GM19452 (cell line): ENCODE measurements at regions not wholly inside any gene's neighbourhood (a gene's known extent, or its start where the extent isn't known, plus 50 kb on each side); places are given as distances from the start of the nearest gene placed in this dataset.
"Not testable (repeated sequence)": the region's sequence is repeated elsewhere in the genome, so short reads cannot be mapped to it uniquely, and the experiment has no call there.

Experiments
- ATAC-seq: cut with Tn5 transposase; IDR thresholded peaks from one replicate; pipeline ENCODE4 v1.9.1; 2021; ENCODE audit not compliant: unreplicated experiment

DNA sequence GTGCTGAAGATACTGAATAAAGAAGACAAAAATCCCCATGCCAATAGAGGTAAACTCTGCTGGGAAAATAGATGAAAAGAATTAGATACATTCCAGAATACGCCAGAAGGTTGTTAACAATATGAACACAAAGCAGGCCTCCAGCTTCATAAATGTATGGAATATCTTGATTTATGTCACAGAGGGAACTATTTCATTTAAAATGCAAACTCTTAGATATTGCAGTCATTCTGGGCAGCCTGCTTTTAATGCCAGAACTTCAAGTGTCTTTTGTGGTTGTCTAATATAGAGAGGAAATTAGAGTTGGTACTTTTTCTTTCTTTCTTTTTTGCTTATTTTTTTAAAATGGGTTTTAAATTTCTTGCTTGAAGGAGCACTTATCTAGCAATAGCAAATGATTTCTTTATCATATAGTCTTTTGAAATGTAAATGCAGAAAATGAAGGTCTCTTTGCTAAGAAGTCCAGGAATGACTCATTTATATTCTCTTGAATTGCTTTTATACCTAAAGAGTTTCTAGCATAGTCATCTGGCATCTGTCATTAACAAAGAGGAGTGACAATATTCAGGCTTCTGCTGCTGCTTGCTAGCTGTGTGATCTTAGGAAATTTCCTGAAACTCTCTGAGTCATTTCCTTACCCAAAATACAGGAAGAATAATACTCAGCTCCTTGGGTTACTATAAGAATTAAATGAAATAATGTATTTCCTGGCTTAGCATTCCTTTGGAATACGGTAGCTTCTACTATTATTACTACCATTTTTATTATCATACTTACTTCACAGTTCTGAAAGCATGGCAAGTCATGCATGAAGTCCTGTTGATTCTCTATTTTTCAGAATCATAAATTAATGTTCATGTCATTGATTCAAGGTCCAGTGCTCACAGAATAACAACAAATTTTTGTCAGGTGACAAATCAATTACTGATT is 527.6 kb downstream of the DIPK2A start:
- no peak for ATAC-seq

DNA sequence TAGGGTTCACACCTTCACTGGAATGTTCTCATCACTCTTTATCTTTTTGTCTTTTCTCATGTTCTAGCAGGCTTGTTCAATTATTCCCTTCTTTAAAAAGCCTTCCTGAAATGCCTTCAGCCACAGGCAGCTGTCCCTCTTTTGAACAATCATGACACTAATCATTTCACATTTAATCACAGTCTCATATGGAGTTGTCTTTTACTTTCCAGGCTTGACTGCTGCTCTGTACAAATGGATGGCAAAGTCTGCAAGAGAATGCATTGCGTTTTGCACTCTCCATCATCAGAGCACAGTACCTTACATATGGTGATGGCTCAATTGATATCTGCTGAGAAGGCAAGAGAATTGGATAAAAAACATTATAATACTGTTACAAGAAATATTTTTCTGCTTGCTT is 529.8 kb downstream of the DIPK2A start:
- ATAC-seq = no peak

DNA sequence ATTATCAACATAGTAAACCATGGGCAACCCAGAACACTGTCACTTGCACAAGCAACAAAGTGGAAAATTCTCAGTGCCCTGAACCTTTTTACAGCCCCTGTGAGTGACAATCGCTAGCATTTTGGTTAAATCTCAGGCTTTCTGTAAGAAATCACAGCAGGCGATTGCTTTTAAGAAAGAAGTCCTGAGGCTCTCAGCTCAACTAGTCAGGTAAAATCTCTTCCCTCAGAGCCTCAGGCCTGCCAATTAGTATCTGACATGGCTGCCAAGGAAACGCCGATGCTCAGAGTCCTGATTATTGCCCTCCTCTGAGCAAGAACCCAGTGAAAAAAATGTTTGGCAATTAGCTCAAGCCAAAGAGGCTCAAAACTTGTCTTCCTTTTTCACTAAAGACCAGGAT is 530.8 kb downstream of the DIPK2A start:
- ATAC-seq = no peak

GRCh38 chr3:144506375-144506774 is 534.8 kb downstream of the DIPK2A start:
- not testable (repeated sequence) for ATAC-seq

GRCh38 chr3:144511346-144511745 is 539.7 kb downstream of the DIPK2A start:
- ATAC-seq = no peak

DNA sequence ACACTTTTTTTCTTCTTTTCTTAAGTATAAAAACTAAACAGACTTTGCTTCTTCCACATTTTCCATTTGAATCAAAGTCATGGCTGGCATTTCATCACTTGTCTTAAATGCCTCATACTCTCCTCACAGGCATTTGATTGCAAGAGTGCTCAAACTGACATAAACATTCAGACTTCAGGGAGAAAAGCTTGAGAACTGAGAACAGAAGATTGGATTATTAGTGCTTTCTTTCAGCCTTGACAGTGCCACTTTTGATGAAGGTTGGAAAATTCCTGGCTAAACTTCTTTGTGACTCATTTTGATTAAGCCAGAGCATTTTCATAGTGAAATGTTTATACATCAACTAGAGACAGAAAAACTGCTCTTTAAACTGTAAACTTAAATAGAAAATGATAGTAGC is 544.4 kb downstream of the DIPK2A start:
- no peak for ATAC-seq

DNA sequence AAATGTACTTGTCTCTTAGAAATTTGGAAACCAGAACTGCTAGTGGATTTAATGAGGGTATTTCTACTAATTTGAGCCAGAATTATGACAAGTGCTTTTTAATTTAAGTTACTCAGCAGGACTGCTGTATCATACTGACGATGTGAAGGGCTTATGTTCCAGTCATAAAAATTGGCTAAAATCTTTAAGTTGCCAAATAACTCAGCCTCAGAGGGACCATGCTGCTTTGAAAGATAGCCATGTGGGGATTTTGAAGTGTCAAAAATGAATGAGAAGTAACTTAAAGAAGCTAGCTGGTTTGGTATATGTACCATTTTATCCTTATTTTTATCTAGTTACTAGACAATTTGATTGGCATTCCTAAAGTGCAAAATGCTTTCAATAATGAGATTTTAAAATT is 545.0 kb downstream of the DIPK2A start:
- no peak for ATAC-seq

DNA sequence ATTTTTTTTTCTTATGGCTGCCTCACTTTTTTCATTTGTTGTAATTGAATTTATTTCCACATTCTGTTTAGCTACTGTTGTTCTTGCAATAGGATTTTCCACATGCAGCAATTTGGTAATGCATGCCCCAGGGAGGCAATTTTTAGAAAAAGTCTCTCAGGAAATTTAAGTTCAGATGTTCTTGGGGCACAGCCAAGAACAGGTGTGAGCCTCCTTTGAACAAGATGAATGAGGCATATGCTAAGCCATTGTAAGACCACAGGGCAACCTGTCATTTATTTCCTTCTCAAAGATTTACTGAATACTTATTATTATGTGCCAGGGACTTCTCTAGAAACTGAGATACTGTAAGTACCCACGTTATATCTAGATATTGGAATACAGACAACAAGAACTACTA is 549.5 kb downstream of the DIPK2A start:
- no peak for ATAC-seq

DNA sequence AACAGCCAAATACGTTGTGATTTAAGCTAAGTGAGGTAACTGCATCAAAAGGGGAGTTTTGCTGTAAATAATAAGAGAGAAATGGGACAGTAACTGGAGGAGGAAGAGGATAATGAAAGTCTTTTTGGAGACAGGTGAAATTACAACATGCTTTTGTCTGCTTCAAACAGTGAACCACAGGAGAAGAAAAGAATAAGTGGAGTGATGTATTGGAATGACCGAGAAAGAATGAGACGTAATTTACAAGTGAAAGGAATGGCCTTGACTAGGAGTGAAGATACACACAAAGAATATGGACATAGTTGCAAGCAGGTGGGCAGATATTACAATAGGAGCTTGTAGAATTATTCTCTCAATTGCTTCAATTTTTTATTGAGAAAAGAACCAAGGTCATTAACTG is 550.8 kb downstream of the DIPK2A start:
- ATAC-seq = no peak

- ATAC-seq = no peak
Observed at GRCh38 chr3:144523396-144523795, 551.8 kb downstream of the DIPK2A start.

DNA sequence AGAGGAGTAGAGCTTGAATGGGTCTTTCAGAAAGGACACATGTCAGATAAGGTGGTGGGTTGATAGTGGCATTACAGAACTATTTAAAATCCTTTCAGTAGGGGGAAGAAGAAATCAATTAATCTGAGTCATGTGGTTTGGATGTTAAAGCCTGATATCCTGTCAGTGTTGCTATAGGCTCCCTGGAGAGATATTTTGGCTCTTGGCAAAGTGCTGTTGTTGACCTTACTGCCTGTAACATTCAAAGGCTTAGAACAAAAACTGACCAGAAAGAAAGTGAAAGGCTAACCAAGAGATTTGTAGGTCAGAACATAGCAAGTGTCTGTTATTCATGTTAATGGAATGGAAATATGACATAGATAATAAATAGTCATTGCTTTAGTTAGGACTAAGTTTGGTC is 552.9 kb downstream of the DIPK2A start:
- no peak for ATAC-seq

DNA sequence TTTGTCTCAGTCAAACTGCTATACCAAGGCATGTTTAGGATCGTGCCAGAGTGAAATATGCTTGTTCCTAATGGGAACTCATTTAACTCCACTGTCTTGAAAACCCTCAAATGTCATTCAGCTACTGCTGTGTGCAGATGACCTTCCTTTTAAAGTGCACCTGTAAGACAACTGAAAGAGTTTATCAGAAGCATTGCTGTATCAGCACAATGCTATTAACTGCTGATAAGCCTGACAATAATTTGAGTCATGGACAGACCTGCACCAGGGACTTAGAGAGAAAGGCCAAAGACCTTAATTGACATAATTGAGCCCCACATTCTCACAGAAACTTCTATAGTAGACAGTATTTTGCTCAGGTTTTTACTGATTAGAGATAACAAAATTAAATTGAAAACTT is 557.9 kb downstream of the DIPK2A start:
- ATAC-seq = no peak

DNA sequence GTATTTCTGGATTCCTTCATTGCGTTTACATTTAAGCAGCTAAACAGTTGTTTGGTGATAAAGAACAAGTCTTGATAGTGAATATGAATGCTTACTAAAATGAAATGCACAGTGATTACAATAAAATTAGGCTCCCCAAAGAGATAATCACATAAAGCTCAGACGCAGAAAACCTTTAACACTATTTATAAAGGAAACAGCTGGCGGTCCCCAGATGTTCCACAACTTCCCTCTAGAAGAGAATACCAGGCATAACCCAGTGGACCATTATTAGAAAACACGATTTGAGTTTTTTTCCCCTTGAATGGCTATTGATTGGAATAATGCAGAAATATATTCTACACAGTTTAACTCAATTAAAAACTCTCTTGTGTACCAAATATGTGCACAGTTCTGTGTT is 573.2 kb downstream of the DIPK2A start:
- no peak for ATAC-seq

- ATAC-seq = no peak
Observed at GRCh38 chr3:144546539-144546938, 574.9 kb downstream of the DIPK2A start.

GRCh38 chr3:144548346-144548745 is 576.7 kb downstream of the DIPK2A start:
- ATAC-seq = no peak

GRCh38 chr3:144549166-144549565 is 577.5 kb downstream of the DIPK2A start:
- ATAC-seq = no peak

- no peak for ATAC-seq
Observed at GRCh38 chr3:144552346-144553057, 580.9 kb downstream of the DIPK2A start.

DNA sequence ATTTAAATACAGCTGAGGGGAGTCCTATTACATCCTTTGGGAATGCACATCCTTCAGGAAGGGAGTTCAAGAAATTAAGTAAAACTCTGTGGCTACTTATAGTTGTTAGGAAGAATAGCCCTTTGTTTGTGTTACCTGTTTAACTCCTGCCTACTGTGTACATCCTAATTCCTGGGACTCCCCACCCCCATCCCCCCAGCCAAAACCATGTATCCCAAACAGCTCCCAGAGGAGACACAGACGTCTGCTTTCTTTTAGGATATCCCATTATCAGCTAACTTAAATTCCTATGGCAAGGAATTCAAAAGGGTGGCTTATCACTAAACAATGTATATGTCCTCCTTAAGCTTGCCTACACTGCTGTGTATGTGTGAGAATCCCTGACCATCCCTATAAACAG is 581.7 kb downstream of the DIPK2A start:
- ATAC-seq = no peak

DNA sequence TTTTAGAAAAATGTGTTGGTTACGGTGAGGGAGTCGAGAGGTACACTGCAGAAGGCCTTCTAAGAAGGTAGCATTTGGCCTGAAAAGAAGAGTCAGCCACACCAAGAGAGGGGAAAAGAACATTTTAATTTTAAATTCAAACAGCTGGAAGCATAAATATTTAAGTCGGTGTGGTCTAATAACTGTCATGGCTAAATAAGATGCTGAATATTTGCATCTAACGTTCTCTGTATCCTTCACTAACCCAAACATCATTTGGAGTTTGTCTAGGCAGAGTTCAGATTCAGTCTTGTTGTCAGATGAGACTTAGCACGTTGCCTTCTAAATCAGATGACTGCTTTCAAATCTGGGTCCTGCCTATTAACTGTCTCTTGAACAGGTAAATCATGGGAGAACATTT is 583.3 kb downstream of the DIPK2A start:
- ATAC-seq = no peak

GRCh38 chr3:144556392-144556791 is 584.8 kb downstream of the DIPK2A start:
- ATAC-seq = peak; percentile 80

DNA sequence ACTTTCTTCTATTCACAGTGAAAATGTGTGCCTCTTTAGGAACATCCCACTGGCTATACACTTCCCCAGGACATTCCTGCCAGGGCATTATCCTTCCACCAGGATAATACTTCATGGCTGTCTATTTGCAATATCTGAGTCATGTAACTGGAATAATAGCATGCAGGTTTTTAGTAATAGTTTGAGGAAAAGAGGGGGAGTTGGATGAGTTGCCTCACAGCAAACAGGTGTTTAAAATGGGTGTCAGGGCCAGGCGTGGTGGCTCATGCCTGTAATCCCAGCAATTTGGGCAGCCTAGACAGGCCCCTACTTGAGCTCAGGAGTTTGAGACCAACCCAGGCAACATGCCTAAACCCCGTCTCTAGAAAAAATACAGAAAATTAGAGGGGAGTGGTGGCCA is 585.9 kb downstream of the DIPK2A start:
- no peak for ATAC-seq

DNA sequence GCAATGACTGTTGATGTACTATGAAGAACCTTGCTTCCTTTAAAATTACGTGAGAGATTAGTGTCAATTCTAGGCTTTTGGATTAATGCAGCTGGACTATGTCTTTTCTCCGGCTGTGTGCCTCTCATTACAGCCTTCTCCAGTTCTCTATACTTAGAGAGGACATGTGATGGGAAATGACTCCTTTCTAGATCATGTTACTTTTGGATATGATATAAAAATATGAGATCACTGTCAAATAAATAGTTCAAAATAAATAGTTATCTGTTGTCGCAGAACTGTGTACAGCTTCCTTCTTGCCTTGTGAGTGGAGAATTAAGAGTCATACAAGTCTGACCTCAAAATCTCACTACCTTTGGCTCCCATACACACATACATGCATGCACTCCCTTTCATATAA is 592.4 kb downstream of the DIPK2A start:
- no peak for ATAC-seq
